ENCODE measurements at regions not wholly inside any gene's neighbourhood (a gene's known extent, or its start where the extent isn't known, plus 50 kb on each side); places are given as distances from the start of the nearest gene placed in this dataset.
"Not testable (repeated sequence)": the region's sequence is repeated elsewhere in the genome, so short reads cannot be mapped to it uniquely, and the experiment has no call there.

DNA sequence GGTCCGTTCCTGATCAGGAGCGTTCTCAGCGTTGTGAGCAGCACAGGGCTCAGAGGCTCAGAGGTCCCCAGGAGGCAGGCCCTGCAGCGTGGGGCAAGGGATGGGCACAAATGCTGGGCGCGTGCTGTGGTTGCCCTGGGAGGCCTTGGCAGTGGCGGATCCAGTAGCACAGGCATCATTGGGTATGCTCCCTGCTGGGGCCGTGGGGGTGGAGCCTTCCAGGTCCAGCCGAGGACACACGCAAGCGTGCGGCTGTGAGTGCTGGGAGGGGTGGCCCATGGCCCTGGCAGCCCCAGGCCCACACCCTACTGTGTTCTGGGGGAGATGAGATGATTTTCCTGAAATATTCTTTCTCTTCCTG lies 253.6 kb downstream of the ADGRD1 start:
- POLR2A ChIA-PET; H3K27ac Mint-ChIP-seq; CTCF ChIA-PET; H3K4me3 Mint-ChIP-seq; DNase-seq; H3K27me3 Mint-ChIP-seq; intact Hi-C loops (cut with micrococcal nuclease); H3K9me3 Mint-ChIP-seq; H3K36me3 Mint-ChIP-seq: not testable (repeated sequence)
- peaks cover 25% of the 10 kb centered on the region for H3K4me1 Mint-ChIP-seq (ENCODE audit: low read depth)

DNA sequence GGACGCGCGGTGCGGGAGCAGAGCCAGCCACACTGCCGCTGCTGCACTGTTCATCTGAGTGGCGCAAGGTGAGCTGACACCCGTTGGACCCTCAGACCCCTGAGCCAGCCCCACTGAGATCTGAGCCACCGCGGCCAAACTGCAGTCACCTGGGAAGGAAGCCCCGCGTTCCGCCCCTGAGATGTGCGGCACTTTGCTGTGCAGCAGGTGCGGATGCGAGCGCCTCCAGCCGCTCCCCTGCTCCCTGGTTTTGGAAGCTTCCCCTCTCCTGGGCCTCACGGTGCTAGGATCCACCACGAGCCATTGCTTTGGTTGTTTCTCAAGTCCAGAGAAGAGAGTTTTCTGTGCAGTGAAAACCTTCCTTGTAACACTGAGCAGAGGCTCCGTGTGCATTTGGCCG lies 254.1 kb downstream of the ADGRD1 start:
- intact Hi-C loops (cut with micrococcal nuclease); H3K9me3 Mint-ChIP-seq; POLR2A ChIA-PET: not testable (repeated sequence)

DNA sequence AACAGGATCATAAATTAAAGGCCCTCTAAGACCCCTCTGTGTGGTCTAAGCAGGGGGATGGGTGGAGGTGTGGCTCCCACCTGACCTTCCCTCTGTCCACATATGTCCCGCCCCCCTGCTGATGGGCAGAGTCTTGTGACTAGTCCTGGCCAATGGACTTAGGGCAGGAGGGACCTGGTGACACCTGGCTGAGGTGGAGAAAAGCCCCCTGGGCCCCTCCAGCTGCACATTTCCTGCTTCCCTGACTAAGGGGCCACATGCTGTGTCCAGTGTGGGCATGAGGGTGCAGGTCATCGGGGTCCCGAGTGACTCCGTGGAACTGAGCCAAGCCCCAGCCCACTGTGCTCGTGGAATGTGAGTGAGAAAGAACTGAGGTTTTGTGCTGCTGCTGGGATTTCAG lies 254.7 kb downstream of the ADGRD1 start:
- H3K4me1 Mint-ChIP-seq (ENCODE audit: low read depth), result peaks cover 25% of the 10 kb centered on the region
- no peak overlapping the region for H3K27ac Mint-ChIP-seq
- no peak overlapping the region for H3K4me3 Mint-ChIP-seq
- DNase-seq, result no peak
- H3K36me3 Mint-ChIP-seq, result no peaks in the 10 kb centered on the region
- intact Hi-C loops (cut with micrococcal nuclease), result no loop called here
- CTCF ChIA-PET, result no interaction called here
- peaks cover 7% of the 10 kb centered on the region for H3K9me3 Mint-ChIP-seq
- POLR2A ChIA-PET, result no interaction called here
- peaks cover 7% of the 10 kb centered on the region for H3K27me3 Mint-ChIP-seq

More for the DNA sequence above, 254.1 kb downstream of the ADGRD1 start:
- H3K27me3 Mint-ChIP-seq, H3K4me3 Mint-ChIP-seq, DNase-seq, H3K27ac Mint-ChIP-seq, CTCF ChIA-PET, H3K36me3 Mint-ChIP-seq: not testable (repeated sequence)
- H3K4me1 Mint-ChIP-seq (ENCODE audit: low read depth), result peaks cover 25% of the 10 kb centered on the region

DNA sequence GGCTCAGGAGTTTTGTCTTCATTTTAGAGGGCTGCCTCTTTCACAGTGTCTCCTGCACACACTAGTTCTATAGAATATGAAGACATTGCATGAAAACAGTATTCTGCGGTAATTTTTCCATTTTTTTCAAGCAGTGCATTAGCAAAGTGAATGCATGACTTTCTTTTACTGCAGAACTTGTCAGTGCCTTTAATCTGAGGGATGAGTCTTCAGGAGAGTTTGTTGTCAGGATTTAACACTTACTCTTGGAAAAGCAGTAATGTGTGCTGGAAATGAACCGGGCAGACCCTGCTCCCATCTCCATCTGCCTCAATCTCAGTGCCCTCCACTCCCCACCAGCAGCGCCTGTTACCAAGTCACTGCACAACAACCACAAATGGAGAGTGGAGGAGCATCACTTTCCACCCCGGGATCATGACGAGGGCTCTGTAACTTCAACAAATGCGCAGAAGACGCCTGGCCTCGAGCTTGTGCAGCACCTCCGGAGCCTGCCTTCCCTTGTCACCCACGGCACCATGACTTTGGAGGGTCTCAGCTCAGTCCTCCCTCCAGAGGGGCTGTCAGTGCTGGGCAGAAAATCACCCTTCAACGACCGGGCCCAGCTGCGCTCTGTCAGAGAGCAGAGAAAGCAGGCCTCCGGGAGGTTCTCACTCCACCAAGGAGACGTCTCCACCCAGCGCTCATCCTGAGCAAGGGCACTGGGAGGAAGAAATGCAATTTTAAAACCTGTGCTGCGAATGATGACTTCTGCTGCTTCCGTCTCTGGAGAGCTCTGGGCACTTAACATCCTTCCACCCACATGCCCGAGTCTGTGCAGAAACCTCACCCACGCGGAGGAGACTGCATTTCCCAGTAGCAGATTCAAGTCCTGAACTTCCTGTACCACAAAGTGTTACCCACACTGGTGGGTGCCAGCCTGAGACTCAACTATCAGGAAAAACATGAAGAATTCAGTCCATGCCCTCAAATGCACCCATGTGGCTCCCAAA lies 255.7 kb downstream of the ADGRD1 start:
- peak; percentile 37 for DNase-seq
- POLR2A ChIA-PET, result no interaction called here
- intact Hi-C loops (cut with micrococcal nuclease), result loop anchor here (2.0 kb wide), 1 partner anchor 103 kb away; no protein-coding TSS in a partner anchor
- Mint-ChIP-seq H3K27ac (peak overlapping the region; percentile 46), H3K4me3 (no peak overlapping the region), H3K4me1 (ENCODE audit: low read depth) (peaks cover 25% of the 10 kb centered on the region), H3K27me3 (peaks cover 7% of the 10 kb centered on the region), H3K36me3 (no peaks in the 10 kb centered on the region), H3K9me3 (peaks cover 9% of the 10 kb centered on the region)
- CTCF ChIA-PET, result interaction anchor here (0.5 to 1.2 kb wide), 4 partner anchors 77 to 116 kb away, joined by 3 to 4 read pairs (median 3); no protein-coding TSS in a partner anchor

DNA sequence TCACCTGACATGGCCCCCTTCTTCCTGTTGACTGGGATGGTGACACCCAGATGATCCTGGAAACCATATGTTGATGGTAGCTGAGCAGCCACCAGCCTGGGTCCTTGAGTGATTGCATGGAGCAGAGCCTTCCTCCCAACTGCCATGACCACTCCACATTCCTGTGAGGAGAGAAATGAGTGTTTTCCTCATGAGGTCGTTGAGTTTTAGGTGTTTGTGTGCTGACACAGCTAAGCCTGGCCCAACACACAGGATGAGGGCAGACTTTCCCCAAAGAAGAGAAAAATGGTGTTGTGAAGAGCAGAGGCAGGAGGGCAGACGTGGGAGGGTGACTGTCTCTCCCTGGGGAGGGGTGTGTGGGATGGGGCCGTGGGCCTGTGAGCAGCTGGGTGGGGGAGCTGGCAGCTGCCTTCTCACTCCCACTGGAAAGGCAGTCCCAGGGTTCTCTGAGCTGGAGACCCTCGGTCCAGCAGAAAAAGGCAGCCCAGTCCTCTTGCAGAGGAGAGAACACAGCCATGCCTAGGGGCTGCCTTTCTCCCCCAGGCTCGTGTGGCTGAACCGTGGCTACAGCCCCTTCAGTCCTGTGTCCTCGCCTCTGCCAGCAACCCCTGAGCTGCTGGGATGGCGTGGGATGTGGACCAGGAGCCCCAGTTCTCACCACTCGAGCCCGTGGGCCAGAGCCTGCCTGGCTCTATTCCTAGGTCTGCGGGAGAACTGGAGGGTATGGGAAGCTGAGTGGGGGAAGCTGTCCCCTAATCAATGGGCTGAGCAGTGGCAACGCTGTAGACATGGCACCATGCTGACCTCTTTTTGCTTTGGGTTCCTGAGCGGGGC lies 257.0 kb downstream of the ADGRD1 start:
- H3K36me3 Mint-ChIP-seq, result no peaks in the 10 kb centered on the region
- H3K27me3 Mint-ChIP-seq, result peaks cover 7% of the 10 kb centered on the region
- H3K27ac Mint-ChIP-seq, result no peak overlapping the region
- no peak for DNase-seq
- CTCF ChIA-PET, result interaction anchor here (0.9 to 1.2 kb wide), 2 partner anchors 78 to 105 kb away, joined by 3 to 4 read pairs; no protein-coding TSS in a partner anchor
- intact Hi-C loops (cut with micrococcal nuclease), result loop anchor here (2.0 kb wide), 1 partner anchor 104 kb away; no protein-coding TSS in a partner anchor
- H3K4me1 Mint-ChIP-seq (ENCODE audit: low read depth), result peaks cover 25% of the 10 kb centered on the region
- H3K4me3 Mint-ChIP-seq, result no peak overlapping the region
- peaks cover 9% of the 10 kb centered on the region for H3K9me3 Mint-ChIP-seq
- POLR2A ChIA-PET, result no interaction called here

DNA sequence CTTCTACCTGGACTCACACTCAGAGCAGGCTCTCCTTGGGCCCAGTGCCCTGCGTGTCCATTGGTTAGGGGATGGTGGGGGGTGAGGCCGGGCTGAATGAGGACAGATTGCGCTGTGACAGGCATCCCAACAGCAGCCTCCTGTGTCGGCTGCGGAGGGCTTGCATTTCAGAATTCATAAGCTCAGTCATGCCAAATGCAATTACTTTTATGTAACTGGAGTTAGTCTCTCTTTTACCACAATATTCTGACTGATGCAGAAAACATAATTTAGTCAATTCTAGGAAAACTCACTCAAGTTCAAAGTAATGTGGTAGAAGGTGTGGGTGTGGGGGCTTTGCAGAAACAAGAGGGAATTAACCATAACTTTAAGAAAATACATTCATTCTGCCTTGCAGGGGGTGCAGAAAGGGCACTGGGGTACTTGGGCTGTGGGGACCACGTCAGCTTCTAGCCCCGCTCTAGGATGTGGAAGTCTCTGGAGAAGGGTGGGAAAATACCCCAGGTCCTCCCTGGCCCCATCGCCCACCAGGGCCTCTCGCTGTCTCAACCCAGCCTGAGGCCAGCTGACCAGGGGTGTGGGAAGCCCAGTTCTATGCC lies 257.7 kb downstream of the ADGRD1 start:
- Mint-ChIP-seq H3K4me3 (no peak overlapping the region), H3K27me3 (peaks cover 7% of the 10 kb centered on the region), H3K4me1 (ENCODE audit: low read depth) (peaks cover 25% of the 10 kb centered on the region), H3K36me3 (no peaks in the 10 kb centered on the region), H3K9me3 (peaks cover 9% of the 10 kb centered on the region), H3K27ac (no peak overlapping the region)
- ChIA-PET CTCF (interaction anchor here (0.9 kb wide), 1 partner anchor 79 kb away, joined by 3 read pairs; no protein-coding TSS in a partner anchor), POLR2A (no interaction called here)
- DNase-seq, result peak; percentile 27
- intact Hi-C loops (cut with micrococcal nuclease), result loop anchor here (2.0 kb wide), 1 partner anchor 105 kb away; no protein-coding TSS in a partner anchor

DNA sequence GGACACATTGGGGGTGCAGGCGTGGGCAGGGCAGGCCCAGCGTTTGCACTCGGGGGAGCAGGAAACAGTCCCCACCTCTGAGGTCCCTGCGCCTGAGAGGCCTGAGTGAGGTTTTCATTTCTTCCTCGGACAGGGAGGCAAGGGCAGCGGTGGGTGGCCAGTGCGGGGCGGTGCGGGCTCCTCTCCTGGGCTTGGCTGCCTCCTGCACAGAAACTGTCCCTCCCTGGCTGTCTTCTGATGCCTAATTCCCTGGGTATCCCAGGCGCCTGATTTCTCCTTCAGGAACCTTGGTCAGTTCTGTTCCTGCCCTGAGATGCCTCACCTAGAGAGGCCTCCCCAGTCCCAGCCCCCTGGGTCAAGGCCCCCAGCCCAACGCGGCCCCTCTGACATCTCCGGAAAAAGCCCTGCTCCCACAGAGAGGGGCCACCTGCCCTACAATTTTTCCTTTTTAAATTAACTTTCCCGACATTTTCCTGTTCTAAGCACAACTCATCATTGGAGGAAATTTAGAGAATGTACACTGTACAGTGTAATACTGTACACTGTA lies 260.3 kb downstream of the ADGRD1 start:
- H3K36me3 Mint-ChIP-seq, result no peaks in the 10 kb centered on the region
- POLR2A ChIA-PET, result no interaction called here
- intact Hi-C loops (cut with micrococcal nuclease), result no loop called here
- no peak for DNase-seq
- H3K4me3 Mint-ChIP-seq, result no peak overlapping the region
- H3K27me3 Mint-ChIP-seq, result peaks cover 17% of the 10 kb centered on the region
- H3K4me1 Mint-ChIP-seq (ENCODE audit: low read depth), result peaks cover 25% of the 10 kb centered on the region
- CTCF ChIA-PET, result no interaction called here
- no peak overlapping the region for H3K27ac Mint-ChIP-seq
- peaks cover 9% of the 10 kb centered on the region for H3K9me3 Mint-ChIP-seq

DNA sequence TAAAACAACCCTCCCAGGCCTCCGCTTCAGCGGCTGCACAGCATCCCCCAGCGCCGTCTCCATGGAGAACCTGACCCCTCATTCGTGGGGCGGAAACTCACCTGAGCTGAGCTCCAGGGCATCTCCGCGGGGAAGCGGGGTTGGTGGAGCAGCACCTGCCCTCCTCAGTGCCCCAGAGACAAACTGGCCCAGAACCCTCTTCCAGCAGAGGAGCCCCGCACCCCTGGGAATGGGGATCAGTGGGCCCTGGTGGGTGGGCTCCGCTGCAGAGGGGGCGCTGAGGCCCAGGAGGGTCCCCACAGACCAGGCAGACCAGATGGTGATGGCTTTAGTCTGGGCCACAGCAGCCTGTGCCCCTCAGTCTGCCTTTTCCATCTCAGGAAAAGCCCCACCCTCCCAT lies 261.2 kb downstream of the ADGRD1 start:
- H3K9me3 Mint-ChIP-seq; intact Hi-C loops (cut with micrococcal nuclease); POLR2A ChIA-PET; H3K36me3 Mint-ChIP-seq; DNase-seq; H3K4me3 Mint-ChIP-seq; H3K27ac Mint-ChIP-seq; CTCF ChIA-PET: not testable (repeated sequence)
- peaks cover 12% of the 10 kb centered on the region for H3K27me3 Mint-ChIP-seq
- peaks cover 17% of the 10 kb centered on the region for H3K4me1 Mint-ChIP-seq (ENCODE audit: low read depth)

DNA sequence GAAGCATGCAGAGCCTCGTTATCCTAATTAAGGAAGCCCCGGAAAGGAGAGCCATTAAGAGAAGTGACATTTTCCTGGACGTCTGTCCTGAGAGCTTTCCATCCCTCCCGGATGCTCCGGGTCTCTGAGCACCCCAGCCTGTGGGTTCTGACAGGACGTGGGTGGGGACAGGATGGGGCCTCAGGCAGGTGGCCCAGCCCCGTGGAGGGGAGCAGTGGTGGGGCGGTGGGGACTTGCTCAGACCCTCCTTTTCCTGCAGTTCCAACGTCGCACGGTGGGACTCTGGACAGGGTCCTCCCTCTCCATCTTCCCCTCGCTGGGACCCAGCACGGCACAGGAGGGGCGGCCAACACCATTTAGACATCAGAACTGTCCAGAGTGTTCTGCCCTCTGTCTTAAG lies 262.9 kb downstream of the ADGRD1 start:
- H3K36me3 Mint-ChIP-seq; H3K4me3 Mint-ChIP-seq; H3K27ac Mint-ChIP-seq; H3K4me1 Mint-ChIP-seq (ENCODE audit: low read depth); H3K27me3 Mint-ChIP-seq; POLR2A ChIA-PET; DNase-seq; H3K9me3 Mint-ChIP-seq; CTCF ChIA-PET; intact Hi-C loops (cut with micrococcal nuclease): not testable (repeated sequence)

DNA sequence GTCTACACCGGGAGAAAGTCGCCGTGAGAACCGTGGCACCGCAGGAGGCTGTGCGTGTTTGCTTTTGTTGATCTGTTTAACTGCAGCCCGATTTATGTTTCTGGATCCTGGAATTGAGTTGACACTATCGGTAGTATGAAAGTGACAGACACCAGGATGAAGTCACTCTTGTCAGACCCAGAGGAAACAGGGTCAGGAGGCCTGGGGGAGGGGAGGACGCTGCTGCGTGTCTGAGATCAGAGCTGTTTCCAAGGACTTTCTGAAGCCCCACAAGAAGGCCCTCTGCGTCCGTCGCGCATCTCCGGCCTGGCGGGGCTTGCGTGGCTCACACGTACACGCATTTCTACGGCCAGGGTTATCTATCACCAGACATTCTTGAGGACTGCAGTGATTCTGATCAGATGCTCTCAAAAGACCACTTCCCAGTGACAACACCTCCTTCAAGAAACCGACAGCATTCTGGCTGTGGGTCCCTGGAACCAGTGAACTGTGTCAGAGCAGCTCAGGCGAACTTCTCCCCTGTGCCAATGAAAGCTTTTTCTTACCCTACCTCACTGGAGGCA lies 263.4 kb downstream of the ADGRD1 start:
- POLR2A ChIA-PET, result no interaction called here
- Mint-ChIP-seq H3K4me1 (ENCODE audit: low read depth) (peaks cover 4% of the 10 kb centered on the region), H3K4me3 (no peak overlapping the region), H3K36me3 (no peaks in the 10 kb centered on the region), H3K27me3 (peaks cover 12% of the 10 kb centered on the region), H3K9me3 (peaks cover 9% of the 10 kb centered on the region), H3K27ac (no peak overlapping the region)
- intact Hi-C loops (cut with micrococcal nuclease), result no loop called here
- CTCF ChIA-PET, result no interaction called here
- no peak for DNase-seq

DNA sequence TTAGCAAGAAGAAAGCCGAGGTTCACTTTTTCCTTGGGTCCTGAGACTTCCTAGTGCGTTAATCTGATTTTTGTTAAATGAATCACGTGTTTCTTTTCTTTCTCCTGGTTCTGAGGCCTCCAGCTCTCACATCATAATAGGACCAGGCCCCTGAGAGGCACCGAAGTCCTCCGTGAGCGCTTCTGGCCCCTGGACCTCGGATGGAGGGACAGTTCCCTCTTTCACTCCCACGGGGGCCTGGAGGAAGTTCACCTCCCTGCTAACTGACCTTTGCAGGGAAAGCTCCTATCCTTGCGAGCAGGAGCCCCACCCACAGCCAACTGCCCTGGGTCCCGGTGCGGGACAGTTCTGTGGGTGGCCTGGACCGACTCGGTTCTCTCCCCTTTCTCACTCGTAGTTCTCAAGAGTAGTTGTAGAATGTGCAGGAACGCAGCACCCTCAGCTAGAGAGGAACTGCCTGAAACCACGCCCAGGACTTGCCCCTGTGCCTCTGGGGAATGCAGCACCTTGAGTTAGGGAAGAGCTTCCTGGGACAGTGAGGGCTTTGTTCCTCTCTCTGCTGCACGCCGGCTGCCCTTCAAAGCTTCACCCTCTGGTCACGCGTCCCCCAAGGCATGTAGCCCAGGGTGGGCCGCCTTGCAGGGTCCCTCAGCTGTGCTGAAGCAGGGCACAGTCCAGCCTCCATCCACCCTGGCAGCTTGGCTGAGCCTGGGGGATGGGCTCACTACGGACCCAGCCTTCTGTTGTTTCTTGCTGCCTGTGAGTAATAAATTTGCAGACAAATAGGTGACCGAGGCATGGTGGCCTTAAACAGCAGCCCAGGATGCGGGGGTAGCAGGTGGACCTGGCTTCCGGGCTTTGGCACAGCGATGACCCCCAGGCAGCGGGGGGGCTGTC lies 264.6 kb downstream of the ADGRD1 start:
- Mint-ChIP-seq H3K4me3 (no peak overlapping the region), H3K36me3 (no peaks in the 10 kb centered on the region), H3K4me1 (ENCODE audit: low read depth) (peaks cover 8% of the 10 kb centered on the region), H3K27me3 (peaks cover 12% of the 10 kb centered on the region), H3K9me3 (peaks cover 3% of the 10 kb centered on the region), H3K27ac (no peak overlapping the region)
- ChIA-PET POLR2A (no interaction called here), CTCF (interaction anchor here (0.9 kb wide), 1 partner anchor 8 kb away, joined by 3 read pairs; no protein-coding TSS in a partner anchor)
- no peak for DNase-seq
- intact Hi-C loops (cut with micrococcal nuclease), result no loop called here
